Omental fat pad (tissue), 3 donors: ENCODE measurements at regions not wholly inside any gene's neighbourhood (a gene's known extent, or its start where the extent isn't known, plus 50 kb on each side); places are given as distances from the start of the nearest gene placed in this dataset.

Experiments used
- ATAC-seq: fragments of 150-250 bp; one replicate; pipeline ENCODE4 v1.9.1; 2016; ENCODE audit warnings: mild to moderate bottlenecking, moderate library complexity; ENCODE audit not compliant: low FRiP score
- DNase-seq: peaks from one replicate; pipeline ENCODE4 v3.0.0-alpha.2; 2019; ENCODE audit warnings: low spot score
- TF ChIP-seq, protein P1 (sequence below), 3 donors: fragments of 450-650 bp; IDR thresholded peaks; one replicate each; pipeline ENCODE4 v1.5.1; 2016 to 2017; ENCODE audit warnings: antibody characterized with exemption in 3 of 3, mild to moderate bottlenecking in 3 of 3, moderate library complexity in 2 of 3

DNA sequence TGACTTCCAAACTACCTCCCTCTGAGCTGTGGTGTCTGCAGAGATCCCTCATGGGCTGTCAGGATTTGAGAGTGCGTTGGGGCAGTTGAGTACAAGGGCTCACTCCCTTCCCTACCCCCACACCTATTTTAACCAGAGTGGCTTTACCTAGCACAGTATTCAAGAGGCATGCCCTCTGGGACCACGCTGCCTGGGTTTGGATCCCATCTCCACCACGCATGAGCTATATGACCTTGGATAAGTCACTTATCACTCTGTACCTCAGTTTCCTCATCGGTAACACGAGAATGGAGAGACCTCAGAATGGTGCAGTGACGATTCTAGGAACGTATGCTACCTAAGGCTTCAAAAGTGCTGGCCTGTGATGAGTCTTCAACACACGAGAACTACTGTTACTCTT lies 147.3 kb upstream of the WNT4 start:
- DNase-seq (no peak), ATAC-seq (no peak)
- TF ChIP-seq, protein P1, sequence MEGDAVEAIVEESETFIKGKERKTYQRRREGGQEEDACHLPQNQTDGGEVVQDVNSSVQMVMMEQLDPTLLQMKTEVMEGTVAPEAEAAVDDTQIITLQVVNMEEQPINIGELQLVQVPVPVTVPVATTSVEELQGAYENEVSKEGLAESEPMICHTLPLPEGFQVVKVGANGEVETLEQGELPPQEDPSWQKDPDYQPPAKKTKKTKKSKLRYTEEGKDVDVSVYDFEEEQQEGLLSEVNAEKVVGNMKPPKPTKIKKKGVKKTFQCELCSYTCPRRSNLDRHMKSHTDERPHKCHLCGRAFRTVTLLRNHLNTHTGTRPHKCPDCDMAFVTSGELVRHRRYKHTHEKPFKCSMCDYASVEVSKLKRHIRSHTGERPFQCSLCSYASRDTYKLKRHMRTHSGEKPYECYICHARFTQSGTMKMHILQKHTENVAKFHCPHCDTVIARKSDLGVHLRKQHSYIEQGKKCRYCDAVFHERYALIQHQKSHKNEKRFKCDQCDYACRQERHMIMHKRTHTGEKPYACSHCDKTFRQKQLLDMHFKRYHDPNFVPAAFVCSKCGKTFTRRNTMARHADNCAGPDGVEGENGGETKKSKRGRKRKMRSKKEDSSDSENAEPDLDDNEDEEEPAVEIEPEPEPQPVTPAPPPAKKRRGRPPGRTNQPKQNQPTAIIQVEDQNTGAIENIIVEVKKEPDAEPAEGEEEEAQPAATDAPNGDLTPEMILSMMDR (IDR thresholded peaks at IDR 0.05), result no peak

DNA sequence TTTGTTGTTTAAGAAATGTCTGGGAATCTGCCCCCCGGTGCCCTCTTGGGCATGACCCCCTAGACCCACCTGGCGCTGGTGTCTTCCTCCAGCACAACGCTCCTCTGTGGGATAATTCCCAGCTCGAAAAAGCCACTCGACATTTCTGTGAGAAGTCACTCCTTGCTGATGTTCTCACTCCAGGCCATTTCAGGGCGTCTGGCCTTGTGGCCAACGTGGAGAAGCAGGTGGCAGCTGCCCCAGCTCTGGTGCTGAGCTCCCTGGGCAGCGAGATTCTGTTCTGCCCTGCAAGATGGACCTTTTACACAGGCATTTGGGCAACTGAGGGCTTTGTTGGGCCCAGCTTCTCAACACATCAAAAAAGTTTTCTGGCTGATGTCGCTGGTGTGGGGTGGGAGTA lies 147.7 kb upstream of the WNT4 start:
- TF ChIP-seq, protein P1 (IDR thresholded peaks at IDR 0.05), result no peak
- ATAC-seq, result no peak
- no peak for DNase-seq

DNA sequence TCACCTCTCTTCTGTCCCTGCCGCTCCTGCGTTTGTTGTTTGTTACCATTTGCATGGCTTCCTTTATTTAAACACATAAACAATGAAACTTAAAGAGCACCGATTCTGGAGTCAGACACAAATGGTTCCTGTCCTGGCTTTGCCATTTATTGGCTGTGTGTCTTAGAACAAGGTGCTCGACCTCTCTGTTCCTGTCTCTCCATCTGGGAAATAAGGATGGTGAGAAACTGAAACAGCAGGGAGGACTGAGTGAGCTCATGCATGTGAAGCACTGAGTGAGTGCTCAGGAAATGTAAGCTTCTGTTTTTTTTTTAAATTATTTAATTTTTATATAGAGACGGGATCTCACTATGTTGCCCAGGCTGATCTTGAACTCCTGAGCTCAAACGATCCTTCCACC lies 148.2 kb upstream of the WNT4 start:
- no peak for DNase-seq
- ATAC-seq, result no peak
- TF ChIP-seq, protein P1 (IDR thresholded peaks at IDR 0.05), result no peak

DNA sequence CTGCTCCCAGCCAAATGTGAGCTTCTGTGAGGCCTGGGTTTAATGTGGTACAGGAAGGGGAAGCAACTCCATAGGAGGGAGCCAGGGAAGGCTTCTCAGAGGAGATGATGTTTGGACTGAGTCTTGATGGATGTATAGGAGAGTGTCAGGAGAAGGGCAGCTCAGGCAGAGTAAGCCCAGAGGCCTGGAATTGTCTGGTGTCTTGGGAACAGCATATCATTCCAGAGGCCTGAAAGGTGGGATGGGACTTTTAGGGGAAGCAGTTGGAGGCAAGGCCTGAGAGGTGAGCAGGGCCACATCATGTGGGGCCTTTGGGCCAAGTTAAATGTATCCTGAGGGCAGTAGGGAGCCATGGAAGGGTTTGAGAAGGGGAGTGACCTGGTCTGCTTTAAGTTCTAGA lies 148.6 kb upstream of the WNT4 start:
- no peak for DNase-seq
- ATAC-seq, result no peak
- TF ChIP-seq, protein P1 (IDR thresholded peaks at IDR 0.05), result no peak

DNA sequence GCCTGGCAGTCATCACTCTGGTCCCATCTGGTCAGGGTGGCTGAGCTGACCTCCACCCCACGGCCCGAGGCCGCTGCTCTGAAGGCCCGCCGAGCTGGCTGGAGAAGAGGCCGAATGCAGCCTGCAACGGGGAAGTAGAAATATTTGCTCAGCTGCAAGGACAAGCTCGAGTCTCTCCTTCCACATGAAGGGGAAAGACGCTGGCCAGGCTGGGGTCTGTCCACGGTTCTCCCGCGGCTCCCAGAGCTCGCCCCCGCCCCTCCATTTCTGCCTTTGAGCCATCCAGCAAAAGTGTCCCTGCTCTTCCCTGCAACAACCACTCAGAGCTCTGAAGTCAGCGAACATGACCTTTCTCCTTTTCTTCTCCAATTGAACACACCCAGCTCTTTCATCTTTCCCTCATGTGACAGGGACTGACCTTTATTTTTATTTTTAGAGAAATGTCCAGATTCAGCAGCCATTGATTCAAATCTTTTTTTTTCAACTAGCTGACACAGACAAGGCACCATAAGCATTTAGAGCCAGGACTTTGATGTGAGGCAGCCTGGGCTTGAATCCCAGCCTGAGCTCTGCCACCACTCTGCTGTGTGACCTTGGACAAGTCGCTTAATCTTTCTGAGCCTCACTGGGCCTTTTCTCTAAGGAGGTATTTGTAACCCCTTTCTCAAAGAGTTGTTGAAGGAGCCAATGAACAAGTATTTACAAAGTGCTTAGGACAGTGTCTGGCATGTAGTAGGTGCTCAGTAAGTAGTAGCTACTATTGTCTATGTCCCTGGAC lies 149.3 kb upstream of the WNT4 start:
- no peak for DNase-seq
- TF ChIP-seq, protein P1 (IDR thresholded peaks at IDR 0.05), result no peak
- no peak for ATAC-seq

DNA sequence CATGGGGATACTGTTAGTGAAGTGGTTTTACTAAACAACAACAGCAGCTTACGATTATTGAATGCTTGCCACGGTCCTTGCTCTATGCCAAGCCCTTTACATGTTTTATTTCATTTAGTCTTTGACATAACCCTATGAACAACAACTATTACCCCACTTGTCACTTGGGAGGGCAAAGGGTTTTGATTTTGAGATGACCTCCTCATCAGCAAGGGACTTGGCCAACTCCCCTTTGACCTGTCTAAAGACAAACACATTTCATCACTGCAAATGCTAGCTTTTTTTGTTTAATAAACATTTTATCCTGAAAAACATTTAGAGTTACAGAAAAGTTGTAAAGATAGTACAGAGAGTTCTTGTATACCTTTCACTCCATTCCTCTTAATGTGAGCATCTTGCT lies 152.5 kb upstream of the WNT4 start:
- ATAC-seq, result no peak
- no peak for DNase-seq
- TF ChIP-seq, protein P1 (IDR thresholded peaks at IDR 0.05), result no peak

DNA sequence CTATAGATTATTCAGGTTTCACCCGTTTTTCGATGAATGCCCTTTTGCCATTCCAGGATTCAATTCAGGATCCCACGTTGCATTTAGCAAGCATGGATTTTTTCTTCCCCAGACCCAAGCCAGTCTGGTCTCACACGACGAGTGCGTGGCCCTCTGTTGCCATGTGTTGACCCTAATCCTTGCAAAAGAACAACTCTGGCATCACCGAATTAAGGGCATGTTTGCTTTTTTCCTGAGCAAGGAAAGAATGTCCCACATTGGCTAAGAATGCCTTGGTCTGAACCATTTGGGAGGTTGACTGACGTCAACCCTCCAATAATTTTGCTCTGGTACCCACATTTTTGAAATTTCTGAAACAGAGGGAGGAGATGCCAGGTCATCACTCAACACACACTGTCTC lies 153.0 kb upstream of the WNT4 start:
- TF ChIP-seq, protein P1 (IDR thresholded peaks at IDR 0.05), result no peak
- ATAC-seq, result no peak
- no peak for DNase-seq
